ENCODE measurements at regions not wholly inside any gene's neighbourhood (a gene's known extent, or its start where the extent isn't known, plus 50 kb on each side); places are given as distances from the start of the nearest gene placed in this dataset.

GRCh38 chr12:115118177-115118724, 434.3 kb upstream of the TBX3 start:
- no peaks in the 10 kb centered on the region for H3K27me3 ChIP-seq (ENCODE audit: control insufficient read depth, insufficient read depth, low read length, poor library complexity, severe bottlenecking)
- H3K9me3 ChIP-seq (ENCODE audit: control insufficient read depth, low read length) = no peaks in the 10 kb centered on the region
- no peak overlapping the region for H3K4me3 ChIP-seq (ENCODE audit: insufficient read depth, low read depth, low read length)
- H3K36me3 ChIP-seq (ENCODE audit: control insufficient read depth, insufficient read depth, low read length) = no peaks in the 10 kb centered on the region
- no peak overlapping the region for H3K27ac ChIP-seq (ENCODE audit: insufficient read depth, low read depth, low read length, poor library complexity, severe bottlenecking)
- H3K4me1 ChIP-seq (ENCODE audit: control insufficient read depth, insufficient read depth, low read length) = no peaks in the 10 kb centered on the region
- WGBS, 2 experiments = 89 to 92% methylated on average over 3 of the region's 3 CpGs

- no peaks in the 10 kb centered on the region for H3K9me3 ChIP-seq (ENCODE audit: control insufficient read depth, low read length)
- H3K4me1 ChIP-seq (ENCODE audit: control insufficient read depth, insufficient read depth, low read length) = no peaks in the 10 kb centered on the region
- no peak overlapping the region for H3K4me3 ChIP-seq (ENCODE audit: insufficient read depth, low read depth, low read length)
- H3K27me3 ChIP-seq (ENCODE audit: control insufficient read depth, insufficient read depth, low read length, poor library complexity, severe bottlenecking) = no peaks in the 10 kb centered on the region
- WGBS, 2 experiments = 79% methylated on average over 2 to 3 of the region's 3 CpGs
- H3K36me3 ChIP-seq (ENCODE audit: control insufficient read depth, insufficient read depth, low read length) = no peaks in the 10 kb centered on the region
- H3K27ac ChIP-seq (ENCODE audit: insufficient read depth, low read depth, low read length, poor library complexity, severe bottlenecking) = no peak overlapping the region
Measured at GRCh38 chr12:115114140-115114539, 430.2 kb upstream of the TBX3 start.

- Histone ChIP-seq H3K4me3 (ENCODE audit: insufficient read depth, low read depth, low read length) (no peak overlapping the region), H3K36me3 (ENCODE audit: control insufficient read depth, insufficient read depth, low read length) (no peaks in the 10 kb centered on the region), H3K4me1 (ENCODE audit: control insufficient read depth, insufficient read depth, low read length) (no peaks in the 10 kb centered on the region), H3K27me3 (ENCODE audit: control insufficient read depth, insufficient read depth, low read length, poor library complexity, severe bottlenecking) (no peaks in the 10 kb centered on the region), H3K9me3 (ENCODE audit: control insufficient read depth, low read length) (no peaks in the 10 kb centered on the region), H3K27ac (ENCODE audit: insufficient read depth, low read depth, low read length, poor library complexity, severe bottlenecking) (no peak overlapping the region)
- 91 to 94% methylated on average over 3 of the region's 3 CpGs for WGBS, 2 experiments
Measured at GRCh38 chr12:115109863-115110262, 425.9 kb upstream of the TBX3 start.

- H3K36me3 ChIP-seq (ENCODE audit: control insufficient read depth, insufficient read depth, low read length) = no peaks in the 10 kb centered on the region
- no peaks in the 10 kb centered on the region for H3K9me3 ChIP-seq (ENCODE audit: control insufficient read depth, low read length)
- H3K27me3 ChIP-seq (ENCODE audit: control insufficient read depth, insufficient read depth, low read length, poor library complexity, severe bottlenecking) = no peaks in the 10 kb centered on the region
- H3K4me1 ChIP-seq (ENCODE audit: control insufficient read depth, insufficient read depth, low read length) = no peaks in the 10 kb centered on the region
- H3K27ac ChIP-seq (ENCODE audit: insufficient read depth, low read depth, low read length, poor library complexity, severe bottlenecking) = no peak overlapping the region
- no peak overlapping the region for H3K4me3 ChIP-seq (ENCODE audit: insufficient read depth, low read depth, low read length)
- WGBS, 2 experiments = 95 to 97% methylated on average over 3 of the region's 3 CpGs
Measured at GRCh38 chr12:115108129-115109100, 424.4 kb upstream of the TBX3 start.

GRCh38 chr12:115103884-115104883, 420.2 kb upstream of the TBX3 start:
- Histone ChIP-seq H3K4me1 (ENCODE audit: control insufficient read depth, insufficient read depth, low read length) (no peaks in the 10 kb centered on the region), H3K27ac (ENCODE audit: insufficient read depth, low read depth, low read length, poor library complexity, severe bottlenecking) (no peak overlapping the region), H3K4me3 (ENCODE audit: insufficient read depth, low read depth, low read length) (no peak overlapping the region), H3K27me3 (ENCODE audit: control insufficient read depth, insufficient read depth, low read length, poor library complexity, severe bottlenecking) (no peaks in the 10 kb centered on the region), H3K36me3 (ENCODE audit: control insufficient read depth, insufficient read depth, low read length) (no peaks in the 10 kb centered on the region), H3K9me3 (ENCODE audit: control insufficient read depth, low read length) (no peaks in the 10 kb centered on the region)
- 86 to 87% methylated on average over 10 of the region's 10 CpGs for WGBS, 2 experiments

- WGBS, 2 experiments = 92 to 96% methylated on average over 5 of the region's 5 CpGs
- Histone ChIP-seq H3K27me3 (ENCODE audit: control insufficient read depth, insufficient read depth, low read length, poor library complexity, severe bottlenecking) (no peaks in the 10 kb centered on the region), H3K4me1 (ENCODE audit: control insufficient read depth, insufficient read depth, low read length) (no peaks in the 10 kb centered on the region), H3K27ac (ENCODE audit: insufficient read depth, low read depth, low read length, poor library complexity, severe bottlenecking) (no peak overlapping the region), H3K9me3 (ENCODE audit: control insufficient read depth, low read length) (no peaks in the 10 kb centered on the region), H3K36me3 (ENCODE audit: control insufficient read depth, insufficient read depth, low read length) (no peaks in the 10 kb centered on the region), H3K4me3 (ENCODE audit: insufficient read depth, low read depth, low read length) (no peak overlapping the region)
Measured at GRCh38 chr12:115102450-115102849, 418.5 kb upstream of the TBX3 start.

- WGBS, 2 experiments = 100% methylated on average over 1 of the region's 1 CpG
- Histone ChIP-seq H3K36me3 (ENCODE audit: control insufficient read depth, insufficient read depth, low read length) (no peaks in the 10 kb centered on the region), H3K27ac (ENCODE audit: insufficient read depth, low read depth, low read length, poor library complexity, severe bottlenecking) (no peak overlapping the region), H3K4me1 (ENCODE audit: control insufficient read depth, insufficient read depth, low read length) (no peaks in the 10 kb centered on the region), H3K4me3 (ENCODE audit: insufficient read depth, low read depth, low read length) (no peak overlapping the region), H3K27me3 (ENCODE audit: control insufficient read depth, insufficient read depth, low read length, poor library complexity, severe bottlenecking) (no peaks in the 10 kb centered on the region), H3K9me3 (ENCODE audit: control insufficient read depth, low read length) (no peaks in the 10 kb centered on the region)
Measured at GRCh38 chr12:115101520-115101919, 417.5 kb upstream of the TBX3 start.

- no peak overlapping the region for H3K27ac ChIP-seq (ENCODE audit: insufficient read depth, low read depth, low read length, poor library complexity, severe bottlenecking)
- H3K36me3 ChIP-seq (ENCODE audit: control insufficient read depth, insufficient read depth, low read length) = no peaks in the 10 kb centered on the region
- H3K9me3 ChIP-seq (ENCODE audit: control insufficient read depth, low read length) = no peaks in the 10 kb centered on the region
- H3K4me1 ChIP-seq (ENCODE audit: control insufficient read depth, insufficient read depth, low read length) = no peaks in the 10 kb centered on the region
- no peaks in the 10 kb centered on the region for H3K27me3 ChIP-seq (ENCODE audit: control insufficient read depth, insufficient read depth, low read length, poor library complexity, severe bottlenecking)
- no peak overlapping the region for H3K4me3 ChIP-seq (ENCODE audit: insufficient read depth, low read depth, low read length)
- 96% methylated on average over 5 of the region's 5 CpGs for WGBS, 2 experiments
Measured at GRCh38 chr12:115097416-115097815, 413.4 kb upstream of the TBX3 start.

GRCh38 chr12:115096588-115097397, 412.8 kb upstream of the TBX3 start:
- Histone ChIP-seq H3K36me3 (ENCODE audit: control insufficient read depth, insufficient read depth, low read length) (no peaks in the 10 kb centered on the region), H3K4me3 (ENCODE audit: insufficient read depth, low read depth, low read length) (no peak overlapping the region), H3K27me3 (ENCODE audit: control insufficient read depth, insufficient read depth, low read length, poor library complexity, severe bottlenecking) (no peaks in the 10 kb centered on the region), H3K4me1 (ENCODE audit: control insufficient read depth, insufficient read depth, low read length) (no peaks in the 10 kb centered on the region), H3K27ac (ENCODE audit: insufficient read depth, low read depth, low read length, poor library complexity, severe bottlenecking) (no peak overlapping the region), H3K9me3 (ENCODE audit: control insufficient read depth, low read length) (no peaks in the 10 kb centered on the region)
- WGBS, 2 experiments = 93 to 94% methylated on average over 2 of the region's 2 CpGs
